ENCODE measurements at regions not wholly inside any gene's neighbourhood (a gene's known extent, or its start where the extent isn't known, plus 50 kb on each side); places are given as distances from the start of the nearest gene placed in this dataset.

GRCh38 chr2:58917596-58917995 is 676.5 kb upstream of the FANCL start:
- DNase-seq = no peak

GRCh38 chr2:58916063-58916462 is 674.9 kb upstream of the FANCL start:
- no peak for DNase-seq

- DNase-seq = no peak
These were observed 673.8 kb upstream of the FANCL start for GRCh38 chr2:58914733-58915505.

- no peak for DNase-seq
These were observed 672.1 kb upstream of the FANCL start for GRCh38 chr2:58913082-58913726.

GRCh38 chr2:58911877-58912276 is 670.8 kb upstream of the FANCL start:
- no peak for DNase-seq

- DNase-seq = no peak
These were observed 667.5 kb upstream of the FANCL start for GRCh38 chr2:58908501-58909154.

GRCh38 chr2:58907644-58908043 is 666.5 kb upstream of the FANCL start:
- no peak for DNase-seq

- DNase-seq = no peak
These were observed 665.0 kb upstream of the FANCL start for GRCh38 chr2:58906081-58906645.

- DNase-seq = no peak
These were observed 663.0 kb upstream of the FANCL start for GRCh38 chr2:58904095-58904494.

- no peak for DNase-seq
These were observed 662.3 kb upstream of the FANCL start for GRCh38 chr2:58903427-58903826.

GRCh38 chr2:58900246-58901027 is 659.3 kb upstream of the FANCL start:
- DNase-seq = no peak

GRCh38 chr2:58899692-58900091 is 658.6 kb upstream of the FANCL start:
- no peak for DNase-seq

GRCh38 chr2:58896638-58897037 is 655.5 kb upstream of the FANCL start:
- DNase-seq = no peak

GRCh38 chr2:58895857-58896256 is 654.7 kb upstream of the FANCL start:
- DNase-seq = no peak

GRCh38 chr2:58893656-58894351 is 652.7 kb upstream of the FANCL start:
- no peak for DNase-seq

GRCh38 chr2:58891828-58892377 is 650.8 kb upstream of the FANCL start:
- no peak for DNase-seq

- DNase-seq = no peak
These were observed 649.9 kb upstream of the FANCL start for GRCh38 chr2:58890865-58891525.

GRCh38 chr2:58886009-58886408 is 644.9 kb upstream of the FANCL start:
- no peak for DNase-seq

GRCh38 chr2:58879834-58880233 is 638.7 kb upstream of the FANCL start:
- DNase-seq = no peak

- no peak for DNase-seq
These were observed 637.7 kb upstream of the FANCL start for GRCh38 chr2:58878778-58879177.

- DNase-seq = no peak
These were observed 635.0 kb upstream of the FANCL start for GRCh38 chr2:58876126-58876525.

Data from NCI-H510A (cell line).